GM12878 (cell line): ENCODE measurements at regions not wholly inside any gene's neighbourhood (a gene's known extent, or its start where the extent isn't known, plus 50 kb on each side); places are given as distances from the start of the nearest gene placed in this dataset.

Experiments
- ATAC-seq: fragments of 200-7000 bp; cut with Tn5 transposase; 3 replicates; pipeline ENCODE4 v1.9.1; 2020; ENCODE audit warnings: mild to moderate bottlenecking, moderate library complexity
- BruUV-seq: library from RNA; stranded (reverse); fragments of 400-500 nt; replicated peaks from 2 replicates; lab custom pipeline; 2021; lab: Mats Ljungman, UMichigan
- CTCF ChIA-PET: fragments of 300-600 bp; sonication (Branson Sonifier 250); formaldehyde crosslinking; extraction: SDS; loops from one replicate; lab custom pipeline; 2021; ENCODE audit warnings: inconsistent platforms; lab: Yijun Ruan, JAX
- POLR2A ChIA-PET: fragments of 350-600 bp; formaldehyde crosslinking; extraction: SDS; loops from one replicate; lab custom pipeline; 2021; ENCODE audit warnings: inconsistent platforms; lab: Charles Lee
- RAD21 ChIA-PET: fragments of 300-600 bp; sonication (Branson Sonifier 250); formaldehyde crosslinking; loops from one replicate; lab custom pipeline; 2023; ENCODE audit warnings: antibody characterized with exemption; ENCODE audit not compliant: unreplicated experiment; lab: Charles Lee
- SMC1A ChIA-PET: fragments of 300-600 bp; sonication (Branson Sonifier 250); formaldehyde crosslinking; loops from one replicate; lab custom pipeline; 2023; ENCODE audit not compliant: unreplicated experiment, uncharacterized antibody; lab: Charles Lee
- DNase-seq: peaks from one replicate; pipeline ENCODE4 v3.0.0-alpha.2; 2011; ENCODE audit warnings: low read depth, low spot score
- FAIRE-seq: peaks from 3 replicates; lab custom pipeline; 2011; peaks lifted over from hg19 to GRCh38; lab: Jason Lieb, UNC
- H2AFZ ChIP-seq: 2 replicates; pipeline ENCODE4 v1.6.0; 2011; ENCODE audit warnings: low read depth, low read length, control low read depth; ENCODE audit not compliant: control insufficient read depth
- H3K27ac ChIP-seq: 2 replicates; pipeline ENCODE4 v1.5.1; 2011; ENCODE audit warnings: control low read depth; ENCODE audit not compliant: control insufficient read depth, insufficient read depth
- H3K27me3 ChIP-seq, 2 experiments: replicated peaks in 1 of 2; 2 replicates each; pipeline versions ENCODE4 v1.6.0 to v1.6.1; 2011; ENCODE audit warnings: low read length in 1 of 2; ENCODE audit not compliant: control insufficient read depth in 2 of 2, insufficient read depth in 2 of 2
- H3K36me3 ChIP-seq, 2 experiments: 2 replicates each; pipeline ENCODE4 v1.5.1; 2011; ENCODE audit warnings: low read length in 1 of 2; ENCODE audit not compliant: control insufficient read depth in 2 of 2, insufficient read depth in 2 of 2
- H3K4me1 ChIP-seq: 2 replicates; pipeline ENCODE4 v1.6.1; 2011; ENCODE audit warnings: mild to moderate bottlenecking, low read length, moderate library complexity, mixed read lengths; ENCODE audit not compliant: control insufficient read depth, insufficient read depth
- H3K4me2 ChIP-seq: 2 replicates; pipeline ENCODE4 v1.6.0; 2011; ENCODE audit warnings: control low read depth; ENCODE audit not compliant: control insufficient read depth, insufficient read depth
- H3K4me3 ChIP-seq: fragments of 200-600 bp; sonication (generic); 2 replicates; pipeline ENCODE4 v1.5.1; 2016
- H3K79me2 ChIP-seq: 2 replicates; pipeline ENCODE4 v1.6.0; 2011; ENCODE audit warnings: low read length; ENCODE audit not compliant: control insufficient read depth, insufficient read depth
- H3K9ac ChIP-seq: 2 replicates; pipeline ENCODE4 v1.8.0; 2011; ENCODE audit warnings: low read length, control low read depth, mixed read lengths; ENCODE audit not compliant: control insufficient read depth, insufficient read depth
- H3K9me3 ChIP-seq: replicated peaks from 3 replicates; pipeline ENCODE4 v1.5.1; 2011; ENCODE audit warnings: mild to moderate bottlenecking, low read length; ENCODE audit not compliant: control insufficient read depth, insufficient read depth
- H4K20me1 ChIP-seq: 2 replicates; pipeline ENCODE4 v1.6.0; 2011; ENCODE audit not compliant: control insufficient read depth, insufficient read depth
- BHLHE40 ChIP-seq, 2 experiments: fragments of 450-650 bp in 1 of 2; IDR thresholded peaks; 2 replicates each; pipeline ENCODE4 v1.6.1; 2011 to 2017; ENCODE audit warnings: low read depth in 2 of 2, borderline replicate concordance in 1 of 2, improper control_type of control experiment in 1 of 2, low read length in 1 of 2, mild to moderate bottlenecking in 1 of 2
- ESRRA ChIP-seq: IDR thresholded peaks from 2 replicates; pipeline ENCODE4 v1.6.1; 2012; ENCODE audit warnings: mild to moderate bottlenecking, low read length, improper control_type of control experiment
- GABPA ChIP-seq: IDR thresholded peaks from 2 replicates; pipeline ENCODE4 v1.6.1; 2014; ENCODE audit warnings: antibody characterized with exemption, low read depth, mild to moderate bottlenecking, inconsistent platforms
- HSF1 ChIP-seq: fragments of 150-350 bp; IDR thresholded peaks from 2 replicates; pipeline ENCODE4 v1.6.1; 2014; ENCODE audit warnings: mild to moderate bottlenecking, low read depth, low read length
- MEF2B ChIP-seq: fragments of 450-650 bp; IDR thresholded peaks from 2 replicates; pipeline ENCODE4 v1.6.1; 2018; ENCODE audit warnings: mild to moderate bottlenecking, moderate library complexity; ENCODE audit not compliant: partially characterized antibody, poor library complexity, severe bottlenecking
- NFYA ChIP-seq: IDR thresholded peaks from 2 replicates; pipeline ENCODE4 v1.6.1; 2011; ENCODE audit warnings: low read depth, mild to moderate bottlenecking, low read length, improper control_type of control experiment, borderline replicate concordance
- NKRF ChIP-seq: fragments of 450-650 bp; conservative IDR thresholded peaks from 2 replicates; pipeline ENCODE4 v1.6.1; 2017; ENCODE audit warnings: mild to moderate bottlenecking, moderate library complexity
- PKNOX1 ChIP-seq: fragments of 450-650 bp; IDR thresholded peaks from 2 replicates; pipeline ENCODE4 v1.6.1; 2016; ENCODE audit warnings: mild to moderate bottlenecking
- POLR2AphosphoS2 ChIP-seq: IDR thresholded peaks from 2 replicates; pipeline ENCODE4 v1.6.1; 2011; ENCODE audit warnings: low read depth, mild to moderate bottlenecking, low read length, improper control_type of control experiment, moderate library complexity
- SMAD5 ChIP-seq: IDR thresholded peaks from 2 replicates; pipeline ENCODE4 v1.6.1; 2016; ENCODE audit warnings: antibody characterized with exemption, low read depth
- USF2 ChIP-seq: IDR thresholded peaks from 2 replicates; pipeline ENCODE4 v1.6.1; 2011; ENCODE audit warnings: low read depth, low read length, improper control_type of control experiment, borderline replicate concordance
- WRNIP1 ChIP-seq: IDR thresholded peaks from 2 replicates; pipeline ENCODE4 v1.6.1; 2011; ENCODE audit warnings: low read depth, low read length, improper control_type of control experiment, borderline replicate concordance
- ZBED1 ChIP-seq: IDR thresholded peaks from 2 replicates; pipeline ENCODE4 v1.6.1; 2016; ENCODE audit warnings: borderline replicate concordance
- ZBTB33 ChIP-seq: fragments of 450-650 bp; IDR thresholded peaks from 2 replicates; pipeline ENCODE4 v1.6.1; 2017; ENCODE audit warnings: mild to moderate bottlenecking
- ZNF274 ChIP-seq: IDR thresholded peaks from one replicate; pipeline ENCODE4 v1.8.0; 2011; ENCODE audit not compliant: insufficient read length, insufficient read depth
- WGBS: methylation state at CpG from one replicate; pipeline ENCODE4 v1.1.6; 2016; ENCODE audit warnings: low lambda C conversion rate; ENCODE audit not compliant: insufficient replicate concordance, insufficient coverage; ENCODE audit errors: missing lambda C conversion rate; 5-methylcytosine and 5-hydroxymethylcytosine counted together
- in situ Hi-C: fragments of 300-500 bp; cut with MboI; formaldehyde crosslinking; loops from 9 replicates; pipeline ENCODE4 v1.14.3; 2018; ENCODE audit warnings: mixed read lengths
- intact Hi-C: fragments of 100-400 bp; cut with micrococcal nuclease; formaldehyde crosslinking; loops from one replicate; pipeline ENCODE4 v1.14.2; 2022; ENCODE audit not compliant: unreplicated experiment

GRCh38 chr16:55048745-55049144 lies 118.1 kb downstream of the IRX5 start:
- Histone ChIP-seq H3K36me3 (no peaks in the 10 kb centered on the region), H2AFZ (no peak overlapping the region), H3K79me2 (no peaks in the 10 kb centered on the region), H3K9me3 (no peaks in the 10 kb centered on the region), H3K4me3 (no peak overlapping the region), H3K4me2 (no peak overlapping the region), H4K20me1 (no peaks in the 10 kb centered on the region), H3K4me1 (no peaks in the 10 kb centered on the region), H3K27me3 (no peaks in the 10 kb centered on the region), H3K27ac (no peak overlapping the region), H3K9ac (no peak overlapping the region)
- CTCF ChIA-PET, result no interaction called here
- POLR2A ChIA-PET, result no interaction called here
- intact Hi-C loops (no loop called here), in situ Hi-C loops (no loop called here)
- WGBS, result 21% methylated on average over 5 of the region's 5 CpGs
- ATAC-seq, result no peak
- RAD21 ChIA-PET, result no interaction called here
- SMC1A ChIA-PET, result no interaction called here
- DNase-seq, result no peak
- BruUV-seq, result no TSS peak
- no peak for FAIRE-seq
- TF ChIP-seq BHLHE40 (IDR thresholded peaks at IDR 0.05; ENCODE audit: borderline replicate concordance in 1 of 2, low read depth in 2 of 2, low read length in 1 of 2) (no peak), NFYA (no peak), ESRRA (no peak), POLR2AphosphoS2 (no peak), HSF1 (no peak), PKNOX1 (no peak), ZBTB33 (no peak), USF2 (no peak), ZNF274 (no peak), GABPA (no peak), WRNIP1 (no peak), ZBED1 (no peak), SMAD5 (no peak), MEF2B (no peak), NKRF (no peak)
